CD4-positive, alpha-beta T cell treated with Interleukin-17A for 1 hour (primary cell): ENCODE measurements at regions not wholly inside any gene's neighbourhood (a gene's known extent, or its start where the extent isn't known, plus 50 kb on each side); places are given as distances from the start of the nearest gene placed in this dataset.

ENCODE experiments used
- DNase-seq: peaks from one replicate; pipeline ENCODE4 v3.0.0-alpha.2; 2020

- DNase-seq = no peak
Observed at GRCh38 chr11:115931548-115932083, 427.4 kb upstream of the CADM1 start.

DNA sequence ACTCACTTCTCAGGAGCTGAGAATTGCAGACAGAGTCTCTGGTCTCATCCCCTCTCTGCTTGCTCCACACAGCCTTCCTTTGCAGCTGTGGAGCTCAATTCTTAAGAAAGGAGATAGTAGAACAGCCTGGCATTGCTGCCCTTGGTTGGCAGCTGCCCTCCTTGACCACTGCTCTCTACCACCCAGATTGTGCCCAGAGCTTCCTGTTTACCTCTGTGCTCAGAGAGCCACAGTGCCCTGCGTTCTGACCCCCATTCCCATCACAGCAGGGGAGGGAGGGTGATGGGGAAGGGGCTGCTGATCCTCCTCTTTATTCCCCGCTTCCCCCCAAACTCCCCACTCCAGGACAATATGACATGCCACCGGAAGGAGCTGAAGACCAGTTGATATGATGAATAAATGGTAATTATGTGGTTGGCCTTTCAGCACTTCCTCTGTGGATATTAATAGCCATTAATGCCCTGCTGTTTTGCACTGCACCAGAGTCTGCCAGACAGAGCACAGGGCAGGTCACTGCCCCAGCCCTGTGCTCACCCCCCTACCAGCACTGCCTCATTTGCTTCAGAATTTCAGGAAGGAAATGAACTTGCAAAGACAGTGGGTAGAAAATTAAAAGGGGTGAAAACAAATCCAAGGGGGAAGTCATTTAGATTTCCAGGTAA lies 426.8 kb upstream of the CADM1 start:
- DNase-seq = no peak

DNA sequence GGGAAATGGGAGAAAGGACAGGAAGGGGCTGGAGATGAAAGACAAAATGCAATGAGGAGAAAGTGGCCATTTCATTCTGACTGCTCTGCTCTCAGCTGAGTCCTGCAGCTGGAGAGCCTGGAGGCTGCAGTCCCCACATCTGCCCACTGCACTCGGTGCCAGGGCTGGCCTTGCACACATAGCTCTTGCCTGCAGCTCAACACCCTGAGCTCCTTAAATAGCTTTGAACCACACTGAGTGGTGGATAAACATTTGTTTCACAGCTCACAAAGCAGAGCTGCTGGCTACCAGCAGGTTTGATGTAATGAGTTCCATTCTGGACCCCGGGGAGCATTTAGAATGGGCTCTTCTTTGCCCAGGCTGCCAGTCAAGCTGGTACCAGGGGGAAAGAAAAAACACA lies 426.1 kb upstream of the CADM1 start:
- DNase-seq = no peak

- no peak for DNase-seq
Observed at GRCh38 chr11:115929618-115930129, 425.5 kb upstream of the CADM1 start.

DNA sequence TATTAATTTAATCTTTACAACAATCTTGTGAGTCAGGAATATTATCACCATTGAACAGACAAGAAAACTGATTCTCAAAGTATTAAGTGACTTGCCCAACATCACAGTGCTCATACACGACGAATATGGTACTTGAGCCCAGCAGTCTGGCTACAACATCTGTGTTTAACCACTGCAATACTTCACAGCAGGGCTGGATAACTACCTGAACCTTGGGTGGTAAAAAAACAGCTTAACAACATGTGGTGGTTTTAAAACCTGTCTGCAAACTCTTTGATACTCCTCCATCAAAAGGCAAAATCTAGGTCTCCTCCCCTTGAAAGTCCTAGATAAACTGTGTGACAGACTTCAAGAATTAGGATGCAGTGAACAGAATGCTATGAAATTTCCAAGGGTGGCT lies 424.6 kb upstream of the CADM1 start:
- no peak for DNase-seq

DNA sequence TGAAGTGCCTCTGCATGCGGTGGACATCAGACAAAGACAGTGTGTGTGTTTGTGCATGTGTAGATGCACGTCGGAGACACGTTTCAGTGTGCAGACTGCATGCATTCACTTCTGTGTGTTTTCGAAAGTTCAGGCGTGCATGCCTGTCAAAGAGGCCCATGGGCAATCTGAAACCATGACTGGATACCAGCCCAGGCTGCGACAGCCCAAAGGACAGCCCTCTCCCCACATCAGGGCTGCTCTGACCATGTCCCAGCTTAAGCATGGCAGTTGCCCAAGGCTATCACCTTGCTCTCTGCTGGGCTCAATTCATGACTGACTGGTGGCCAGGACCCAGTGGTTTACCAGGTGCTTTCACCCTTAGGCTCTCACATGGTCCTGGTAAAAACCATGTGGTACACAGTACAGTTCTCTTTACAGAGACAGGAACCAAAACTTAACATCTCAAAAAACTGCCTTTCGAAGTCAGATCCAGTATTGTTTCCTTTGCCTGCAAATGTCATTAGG lies 423.7 kb upstream of the CADM1 start:
- no peak for DNase-seq

DNA sequence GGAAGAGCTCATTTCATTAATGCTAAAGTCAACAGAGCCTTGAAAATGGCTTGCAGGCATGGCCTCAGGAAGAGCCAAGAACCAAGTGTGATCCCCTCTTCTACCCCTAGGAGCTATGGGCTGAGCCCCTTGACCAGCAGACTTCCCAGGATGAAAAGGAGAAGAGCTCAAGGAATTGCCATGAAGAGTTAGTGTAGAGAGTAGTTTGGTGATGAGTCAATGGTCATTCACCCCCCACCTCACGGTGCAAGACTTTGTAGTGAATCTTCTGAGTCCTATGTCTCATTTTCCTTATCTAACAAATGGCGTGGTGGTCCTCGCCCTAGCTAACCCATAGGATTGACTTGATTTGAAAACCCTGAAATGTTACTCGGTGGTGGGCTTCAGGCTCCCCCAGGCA lies 422.4 kb upstream of the CADM1 start:
- DNase-seq = no peak

DNA sequence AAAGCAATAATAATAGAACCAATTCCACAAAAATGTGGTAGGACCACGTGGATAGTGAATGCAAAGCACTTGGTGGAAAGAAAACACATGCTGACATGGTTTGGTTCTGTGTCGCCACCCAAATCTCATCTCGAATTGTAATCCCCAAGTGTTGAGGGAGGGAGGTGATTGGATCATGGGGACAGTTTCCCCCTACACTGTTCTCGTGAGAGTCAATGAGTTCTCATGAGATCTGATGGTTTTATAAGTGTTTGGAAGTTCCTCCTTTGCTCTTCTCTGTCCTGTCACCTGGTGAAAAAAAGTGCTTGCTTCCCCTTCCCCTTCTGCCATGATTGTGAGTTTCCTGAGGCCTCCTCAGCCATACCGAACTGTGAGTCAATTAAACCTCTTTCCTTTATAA lies 421.9 kb upstream of the CADM1 start:
- DNase-seq = no peak

- no peak for DNase-seq
Observed at GRCh38 chr11:115925568-115926090, 421.4 kb upstream of the CADM1 start.

DNA sequence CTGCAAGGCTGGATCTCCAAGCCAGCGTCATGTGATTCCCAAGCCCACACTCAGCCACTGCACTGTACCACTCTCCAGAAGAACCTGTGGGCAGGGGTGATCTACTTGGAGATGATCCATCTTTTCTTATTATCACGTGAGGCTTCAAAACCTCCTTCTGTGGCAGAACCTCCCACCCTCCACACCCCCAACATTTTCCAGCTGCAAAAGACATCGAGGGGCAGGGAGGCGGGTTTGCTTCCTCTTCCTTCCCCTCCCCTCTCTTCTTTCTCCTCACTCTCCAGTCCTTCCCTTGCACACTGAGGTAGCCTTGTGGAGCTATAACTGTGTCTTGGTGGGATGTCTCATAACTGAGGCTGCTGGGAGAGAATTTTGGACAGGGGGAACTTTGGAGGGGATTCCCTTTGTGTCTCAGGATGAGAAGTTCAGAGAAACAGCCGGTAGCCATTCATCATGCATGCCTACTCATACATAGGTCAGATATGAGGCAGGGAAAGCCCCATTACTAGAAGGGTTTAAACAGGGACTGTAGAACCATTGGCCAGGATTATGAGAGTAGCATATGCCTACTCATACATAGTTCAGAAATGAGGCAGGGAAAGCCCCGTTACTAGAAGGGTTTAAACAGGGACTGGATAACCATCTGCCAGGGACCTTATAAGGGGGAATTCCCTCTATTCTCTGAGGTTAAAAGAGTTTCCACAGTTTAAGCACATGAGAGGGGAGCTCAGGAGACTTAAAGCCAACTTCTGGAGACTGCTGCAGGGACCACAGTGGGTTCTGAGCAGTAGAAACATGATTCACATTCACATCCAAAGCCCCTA lies 420.7 kb upstream of the CADM1 start:
- no peak for DNase-seq

DNA sequence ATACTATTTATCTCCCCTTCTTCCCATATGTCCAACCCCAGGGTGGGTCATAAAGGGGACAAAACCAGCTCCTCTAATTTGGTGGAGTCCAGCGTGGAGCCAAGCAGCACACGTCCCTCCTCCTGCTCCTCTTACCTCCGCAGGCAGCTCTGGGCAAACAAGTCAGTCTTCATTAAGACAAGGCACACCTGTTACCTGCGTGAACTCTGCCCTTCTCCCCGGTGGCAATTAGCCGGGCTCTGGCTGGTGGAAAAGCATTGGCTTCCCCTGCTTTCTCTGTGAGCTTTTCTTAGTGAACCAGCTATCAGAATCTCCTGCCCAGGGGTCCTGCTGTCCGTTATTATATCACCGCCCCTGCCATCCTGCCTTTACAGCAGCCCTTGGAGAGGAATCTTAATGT lies 418.7 kb upstream of the CADM1 start:
- DNase-seq = no peak

DNA sequence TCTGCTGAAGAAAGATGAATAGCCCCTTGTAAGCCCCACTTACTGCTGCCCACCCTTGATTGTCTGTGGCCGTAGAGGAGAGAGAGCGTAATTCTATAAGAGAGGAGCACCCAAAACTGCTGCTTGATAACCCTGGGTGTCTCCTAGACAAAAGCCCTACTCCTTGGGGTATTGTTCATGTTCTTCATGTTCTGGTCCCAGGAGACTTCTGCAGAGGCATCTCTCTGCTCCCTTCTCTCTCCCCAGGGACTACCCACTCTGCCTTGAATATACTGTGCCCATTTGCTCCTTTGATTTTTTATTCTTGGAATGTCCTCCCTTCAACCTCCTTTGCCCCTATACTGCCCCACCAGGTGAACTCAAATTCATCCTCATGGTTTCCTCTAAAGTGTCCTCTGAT lies 417.8 kb upstream of the CADM1 start:
- DNase-seq = no peak

GRCh38 chr11:115921540-115921939 lies 417.3 kb upstream of the CADM1 start:
- DNase-seq = no peak

DNA sequence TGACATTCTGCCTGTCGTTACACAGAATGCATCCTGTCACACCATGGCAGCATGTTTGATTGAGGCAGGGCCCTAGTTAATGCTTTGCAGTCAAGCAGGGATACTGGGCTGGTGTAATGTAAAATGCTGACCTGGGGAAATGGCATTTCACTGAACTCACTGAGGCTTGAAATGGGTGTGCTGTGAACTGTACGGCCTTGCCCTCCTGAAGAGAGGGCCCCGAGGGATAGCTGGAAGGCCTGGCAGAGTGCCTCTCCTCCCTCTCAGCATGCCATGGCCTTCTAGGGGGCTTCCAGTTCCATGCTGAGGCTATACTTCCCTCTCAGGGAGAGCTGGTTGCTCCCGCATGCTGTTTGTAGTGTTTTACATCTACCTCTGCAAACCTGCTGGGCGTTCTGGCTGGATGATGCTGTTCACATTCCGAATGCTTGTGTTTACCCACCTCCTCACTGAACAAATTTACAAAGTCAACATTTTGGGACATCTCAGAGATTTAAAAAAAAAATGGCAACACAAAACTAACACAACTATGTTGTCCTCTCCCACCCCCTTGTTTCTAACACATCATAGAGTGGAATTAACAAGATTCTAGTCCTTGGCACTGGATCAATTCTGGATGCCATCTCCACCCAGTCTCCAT lies 416.7 kb upstream of the CADM1 start:
- no peak for DNase-seq

DNA sequence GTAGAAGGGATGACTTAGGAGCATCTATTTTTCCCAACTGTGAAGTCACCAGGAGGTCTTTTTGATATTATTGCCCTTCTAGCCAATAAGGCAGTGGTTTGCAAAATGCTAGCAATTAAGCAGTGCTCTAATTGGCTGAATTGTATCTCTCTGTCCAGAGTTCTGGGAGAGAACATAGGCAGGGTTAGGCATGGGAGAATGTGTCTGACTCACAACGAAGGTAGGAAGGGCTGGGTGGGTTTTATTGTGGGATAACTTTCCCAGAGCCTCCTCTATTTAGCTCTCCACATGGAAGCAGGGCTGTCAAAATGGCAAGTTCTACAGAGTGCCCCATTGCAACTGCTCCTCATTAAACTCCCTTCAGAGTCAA lies 415.9 kb upstream of the CADM1 start:
- DNase-seq = no peak

GRCh38 chr11:115919341-115920091 lies 415.3 kb upstream of the CADM1 start:
- no peak for DNase-seq

DNA sequence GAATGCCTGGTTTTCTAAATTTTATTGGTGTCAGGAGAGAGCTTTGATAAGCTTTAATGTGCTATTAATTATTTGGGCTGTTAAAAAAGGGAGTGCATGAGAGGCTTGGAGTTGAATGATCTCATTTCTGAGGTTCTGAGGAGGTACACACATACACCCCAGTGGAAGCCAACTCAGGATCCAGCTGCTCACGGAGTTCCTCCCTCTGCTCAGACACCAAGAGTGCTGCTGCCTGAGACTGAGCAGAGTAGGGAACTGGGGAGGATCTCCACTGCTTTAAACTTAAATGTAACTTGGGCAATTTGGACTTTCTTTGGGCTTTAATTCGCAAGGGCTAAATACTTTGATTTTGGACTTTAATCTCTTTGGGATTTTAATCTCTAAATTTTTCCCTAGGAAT lies 414.4 kb upstream of the CADM1 start:
- no peak for DNase-seq

GRCh38 chr11:115916608-115917007 lies 412.4 kb upstream of the CADM1 start:
- DNase-seq = no peak

GRCh38 chr11:115912484-115912945 lies 408.3 kb upstream of the CADM1 start:
- DNase-seq = no peak

DNA sequence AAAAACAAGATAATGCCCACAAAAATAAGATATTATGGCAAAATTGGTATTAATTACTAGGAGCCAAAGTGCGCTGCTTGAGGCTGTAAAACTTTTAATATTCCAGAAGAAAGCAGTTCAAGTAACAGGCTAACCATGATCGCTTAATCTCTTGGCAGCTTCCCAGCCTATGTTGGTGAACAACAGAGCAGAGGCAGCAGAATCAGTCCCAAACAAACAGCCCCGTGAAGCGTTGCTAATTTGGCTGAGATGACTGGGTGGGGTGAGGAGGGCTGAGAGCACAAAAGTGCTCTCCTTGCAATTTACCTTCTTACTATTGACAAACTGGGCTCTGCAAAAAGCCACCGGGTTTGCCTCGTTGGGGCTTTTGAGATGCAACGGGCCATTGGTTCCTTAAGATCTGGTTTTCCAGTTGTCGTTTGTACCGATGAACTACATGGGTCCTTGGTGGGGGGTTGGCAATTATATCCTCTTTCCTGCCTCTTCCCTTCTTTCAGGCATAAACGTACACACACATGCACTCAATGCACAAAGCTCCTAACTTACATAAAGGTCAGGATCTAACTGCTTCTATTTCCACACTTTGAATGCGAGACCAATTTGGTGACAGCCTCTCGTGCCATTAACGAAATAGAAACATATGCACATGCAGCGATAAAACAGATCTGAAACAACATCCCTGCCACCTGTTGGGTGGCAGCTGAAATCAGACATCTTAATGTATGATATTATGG lies 407.6 kb upstream of the CADM1 start:
- no peak for DNase-seq

DNA sequence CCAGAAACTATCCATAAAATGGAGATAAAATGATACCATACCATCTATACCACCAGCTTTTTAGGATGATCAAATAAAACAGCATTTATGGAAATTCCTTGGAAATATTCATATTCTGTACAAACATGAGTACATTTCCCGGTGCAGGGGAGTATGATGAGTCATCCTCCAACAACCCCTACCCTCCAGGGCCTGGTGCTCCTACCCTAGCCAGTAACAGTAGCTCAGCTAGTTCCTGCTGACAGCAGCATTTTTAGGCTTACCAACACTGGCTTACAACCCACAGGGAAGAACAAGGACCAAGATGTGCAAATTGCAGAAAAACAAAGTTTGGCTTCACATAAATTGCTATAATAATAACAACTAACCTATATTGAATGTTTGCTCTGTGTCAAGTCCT lies 406.2 kb upstream of the CADM1 start:
- DNase-seq = no peak

DNA sequence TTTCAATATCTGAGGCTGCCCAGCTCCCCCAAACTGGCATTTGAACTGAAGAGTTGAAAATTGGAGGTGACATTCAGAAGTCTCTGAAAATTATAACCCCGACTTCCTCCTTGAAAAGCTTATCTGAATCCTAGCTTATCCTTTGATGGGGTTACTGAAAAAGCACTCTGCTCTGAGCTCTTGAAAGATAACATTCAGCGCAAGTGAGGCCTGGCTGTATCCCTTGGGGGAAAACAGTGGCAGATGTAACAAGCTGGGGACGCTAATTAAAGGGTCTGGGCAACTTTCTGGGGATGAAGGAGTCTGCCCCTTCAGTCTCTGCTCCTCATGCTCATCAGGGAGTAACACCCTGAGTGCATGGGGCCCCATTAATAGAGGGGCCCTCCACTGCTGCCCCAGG lies 402.0 kb upstream of the CADM1 start:
- no peak for DNase-seq
